Trophoblast cell (in vitro differentiated cells and primary cell): ENCODE measurements at regions not wholly inside any gene's neighbourhood (a gene's known extent, or its start where the extent isn't known, plus 50 kb on each side); places are given as distances from the start of the nearest gene placed in this dataset.

ENCODE experiments used
- DNase-seq, 2 donors: peaks; one replicate each; pipeline ENCODE4 v3.0.0-alpha.2; 2016
- H2AFZ ChIP-seq: 2 replicates; pipeline ENCODE4 v1.6.1; 2013; ENCODE audit warnings: low read length, moderate library complexity, mild to moderate bottlenecking; ENCODE audit not compliant: insufficient read depth, poor library complexity
- H2AK5ac ChIP-seq: 2 replicates; pipeline ENCODE4 v1.6.1; 2013; ENCODE audit warnings: mild to moderate bottlenecking, low read length
- H2BK120ac ChIP-seq: 2 replicates; pipeline ENCODE4 v1.6.1; 2013; ENCODE audit warnings: low read length, mild to moderate bottlenecking, moderate library complexity; ENCODE audit not compliant: insufficient read depth, poor library complexity
- H2BK12ac ChIP-seq: 2 replicates; pipeline ENCODE4 v1.6.1; 2013; ENCODE audit warnings: mild to moderate bottlenecking, low read length, moderate library complexity
- H2BK5ac ChIP-seq: 2 replicates; pipeline ENCODE4 v1.6.1; 2013; ENCODE audit warnings: low read length, low read depth, moderate library complexity, mild to moderate bottlenecking; ENCODE audit not compliant: poor library complexity
- H3K14ac ChIP-seq: 2 replicates; pipeline ENCODE4 v1.6.1; 2013; ENCODE audit warnings: mild to moderate bottlenecking, low read length
- H3K18ac ChIP-seq: 2 replicates; pipeline ENCODE4 v1.6.1; 2013; ENCODE audit warnings: mild to moderate bottlenecking, low read length
- H3K23ac ChIP-seq: 2 replicates; pipeline ENCODE4 v1.6.1; 2013; ENCODE audit warnings: low read length
- H3K27ac ChIP-seq: 2 replicates; pipeline ENCODE4 v1.5.1; 2013; ENCODE audit warnings: low read depth, mild to moderate bottlenecking, inconsistent platforms, low read length, moderate library complexity
- H3K27me3 ChIP-seq: 2 replicates; pipeline ENCODE4 v1.6.1; 2013; ENCODE audit warnings: inconsistent platforms, mild to moderate bottlenecking, low read length, moderate library complexity; ENCODE audit not compliant: insufficient read depth
- H3K36me3 ChIP-seq, 2 experiments: 1 replicate in 1 of 2; 2 replicates in 1 of 2; pipeline ENCODE4 v1.6.1; 2013; ENCODE audit warnings: low read length in 2 of 2, mild to moderate bottlenecking in 2 of 2, moderate library complexity in 1 of 2; ENCODE audit not compliant: insufficient read depth in 2 of 2, control insufficient read depth in 1 of 2
- H3K4ac ChIP-seq: 2 replicates; pipeline ENCODE4 v1.6.1; 2013; ENCODE audit warnings: low read depth, mild to moderate bottlenecking, low read length, moderate library complexity
- H3K4me1 ChIP-seq, 2 experiments: 1 replicate in 1 of 2; 2 replicates in 1 of 2; pipeline ENCODE4 v1.6.1; 2013; ENCODE audit warnings: low read length in 2 of 2, mild to moderate bottlenecking in 2 of 2, moderate library complexity in 1 of 2; ENCODE audit not compliant: insufficient read depth in 2 of 2, control insufficient read depth in 1 of 2
- H3K4me2 ChIP-seq: 2 replicates; pipeline ENCODE4 v1.6.1; 2013; ENCODE audit warnings: inconsistent platforms, mild to moderate bottlenecking, low read length, moderate library complexity
- H3K4me3 ChIP-seq: 2 replicates; pipeline ENCODE4 v1.5.1; 2013; ENCODE audit warnings: mild to moderate bottlenecking, low read depth, low read length, inconsistent platforms
- H3K79me1 ChIP-seq: one replicate; pipeline ENCODE4 v1.6.1; 2013; ENCODE audit warnings: low read length
- H3K79me2 ChIP-seq: 2 replicates; pipeline ENCODE4 v1.6.1; 2013; ENCODE audit warnings: low read length, mild to moderate bottlenecking; ENCODE audit not compliant: control insufficient read depth, insufficient read depth, poor library complexity
- H3K9ac ChIP-seq: 2 replicates; pipeline ENCODE4 v1.6.1; 2013; ENCODE audit warnings: mild to moderate bottlenecking, low read length
- H3K9me3 ChIP-seq: 2 replicates; pipeline ENCODE4 v1.6.1; 2013; ENCODE audit warnings: low read depth, mild to moderate bottlenecking, control low read depth, inconsistent platforms, low read length; ENCODE audit not compliant: insufficient read depth
- H4K12ac ChIP-seq: 2 replicates; pipeline ENCODE4 v1.6.1; 2013; ENCODE audit warnings: low read depth, mild to moderate bottlenecking, low read length, moderate library complexity
- H4K8ac ChIP-seq: 2 replicates; pipeline ENCODE4 v1.6.1; 2013; ENCODE audit warnings: low read depth, mild to moderate bottlenecking, low read length, moderate library complexity
- H4K91ac ChIP-seq: one replicate; pipeline ENCODE4 v1.6.1; 2013; ENCODE audit warnings: low read depth, mild to moderate bottlenecking, low read length, moderate library complexity
- WGBS: extraction: QIAGEN DNeasy Blood & Tissue Kit; methylation state at CpG from one replicate; pipeline ENCODE4 v1.1.7; 2013; ENCODE audit warnings: missing lambda C conversion rate; ENCODE audit not compliant: insufficient read length, insufficient coverage; ENCODE audit errors: extremely low coverage; 5-methylcytosine and 5-hydroxymethylcytosine counted together

GRCh38 chr22:47619631-47620030, 857.2 kb downstream of the TBC1D22A start:
- no peak overlapping the region for H4K12ac ChIP-seq
- no peak overlapping the region for H3K4me3 ChIP-seq
- no peak overlapping the region for H3K18ac ChIP-seq
- no peak overlapping the region for H4K91ac ChIP-seq
- no peak overlapping the region for H2AFZ ChIP-seq
- no peak overlapping the region for H3K14ac ChIP-seq
- no peaks in the 10 kb centered on the region for H3K27me3 ChIP-seq
- no peak overlapping the region for H4K8ac ChIP-seq
- no peak overlapping the region for H3K27ac ChIP-seq
- no peak overlapping the region for H2BK5ac ChIP-seq
- H3K9me3 ChIP-seq = peaks cover 20% of the 10 kb centered on the region
- H2BK120ac ChIP-seq = no peak overlapping the region
- H3K4ac ChIP-seq = no peak overlapping the region
- DNase-seq = no peak
- H3K4me2 ChIP-seq = no peak overlapping the region
- H3K79me2 ChIP-seq = no peaks in the 10 kb centered on the region
- no peak overlapping the region for H3K23ac ChIP-seq
- H2AK5ac ChIP-seq = no peak overlapping the region
- no peaks in the 10 kb centered on the region for H3K36me3 ChIP-seq
- WGBS = no CpG with 5 or more reads among the region's 11 CpGs
- no peak overlapping the region for H2BK12ac ChIP-seq
- H3K4me1 ChIP-seq = no peaks in the 10 kb centered on the region
- H3K79me1 ChIP-seq = no peaks in the 10 kb centered on the region
- H3K9ac ChIP-seq = no peak overlapping the region

DNA sequence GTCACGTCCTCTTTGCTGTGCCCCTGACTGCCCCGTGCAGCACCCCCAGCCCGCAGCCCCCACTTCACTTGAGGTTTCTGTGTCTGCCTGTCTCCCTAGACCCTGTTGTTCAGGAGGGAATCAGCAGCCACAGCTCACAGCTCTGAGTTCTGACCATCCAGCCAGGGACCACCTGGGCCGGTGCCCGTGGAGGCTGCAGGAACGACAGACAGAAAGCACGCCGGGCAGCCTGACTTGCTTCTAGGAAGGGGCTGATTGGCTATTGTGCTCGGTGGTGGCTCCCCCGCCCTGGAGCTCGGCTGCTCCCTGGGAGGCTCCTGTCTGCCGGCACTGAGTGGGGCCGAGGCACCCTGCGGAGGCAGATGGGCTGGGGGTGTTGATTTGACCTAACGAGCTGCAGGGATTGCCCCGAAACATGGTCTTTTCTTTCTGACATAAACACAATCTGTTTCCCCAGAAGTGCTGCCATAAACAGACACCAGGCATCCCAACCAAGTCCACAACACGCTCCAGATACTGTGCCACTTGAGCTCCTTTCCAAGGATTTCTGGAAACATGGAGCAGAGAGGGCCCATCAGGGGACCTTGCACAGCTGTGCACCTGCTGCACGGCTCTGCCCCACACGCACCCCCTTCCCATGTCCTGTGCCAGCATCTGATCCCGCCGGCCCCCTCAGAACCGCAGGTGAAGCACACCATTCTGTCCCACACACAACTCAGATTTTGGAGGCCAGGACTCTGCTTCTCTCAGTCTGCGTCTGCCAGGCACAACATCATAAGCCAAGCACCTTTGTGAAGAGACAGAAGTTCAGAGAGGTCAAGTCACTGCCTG, 855.9 kb downstream of the TBC1D22A start:
- no peak overlapping the region for H3K9ac ChIP-seq
- peaks cover 17% of the 10 kb centered on the region for H3K9me3 ChIP-seq
- H4K91ac ChIP-seq = no peak overlapping the region
- no peaks in the 10 kb centered on the region for H3K79me1 ChIP-seq
- H3K79me2 ChIP-seq = no peaks in the 10 kb centered on the region
- H3K18ac ChIP-seq = no peak overlapping the region
- H2BK12ac ChIP-seq = no peak overlapping the region
- no peak overlapping the region for H3K14ac ChIP-seq
- H2BK120ac ChIP-seq = no peak overlapping the region
- no peaks in the 10 kb centered on the region for H3K27me3 ChIP-seq
- H2AFZ ChIP-seq = no peak overlapping the region
- no peak for DNase-seq
- H4K8ac ChIP-seq = no peak overlapping the region
- no peak overlapping the region for H4K12ac ChIP-seq
- H3K4ac ChIP-seq = no peak overlapping the region
- H3K27ac ChIP-seq = no peak overlapping the region
- no peaks in the 10 kb centered on the region for H3K36me3 ChIP-seq
- no peak overlapping the region for H2AK5ac ChIP-seq
- no peaks in the 10 kb centered on the region for H3K4me1 ChIP-seq
- no peak overlapping the region for H3K4me2 ChIP-seq
- no peak overlapping the region for H3K23ac ChIP-seq
- no CpG with 5 or more reads among the region's 23 CpGs for WGBS
- no peak overlapping the region for H2BK5ac ChIP-seq
- no peak overlapping the region for H3K4me3 ChIP-seq

- no CpG with 5 or more reads among the region's 3 CpGs for WGBS
- Histone ChIP-seq H3K4me2 (no peak overlapping the region), H2AK5ac (no peak overlapping the region), H2BK12ac (no peak overlapping the region), H4K12ac (no peak overlapping the region), H3K27ac (no peak overlapping the region), H3K4me3 (no peak overlapping the region), H2AFZ (no peak overlapping the region), H4K91ac (no peak overlapping the region), H3K18ac (no peak overlapping the region), H3K79me2 (no peaks in the 10 kb centered on the region), H3K4me1 (no peaks in the 10 kb centered on the region), H4K8ac (no peak overlapping the region), H2BK120ac (no peak overlapping the region), H3K36me3 (no peaks in the 10 kb centered on the region), H3K4ac (no peak overlapping the region), H3K27me3 (no peaks in the 10 kb centered on the region), H3K9me3 (peaks cover 16% of the 10 kb centered on the region), H3K79me1 (no peaks in the 10 kb centered on the region), H2BK5ac (no peak overlapping the region), H3K14ac (no peak overlapping the region), H3K23ac (no peak overlapping the region), H3K9ac (no peak overlapping the region)
- no peak for DNase-seq
These were observed 854.7 kb downstream of the TBC1D22A start for GRCh38 chr22:47617186-47617585.

DNA sequence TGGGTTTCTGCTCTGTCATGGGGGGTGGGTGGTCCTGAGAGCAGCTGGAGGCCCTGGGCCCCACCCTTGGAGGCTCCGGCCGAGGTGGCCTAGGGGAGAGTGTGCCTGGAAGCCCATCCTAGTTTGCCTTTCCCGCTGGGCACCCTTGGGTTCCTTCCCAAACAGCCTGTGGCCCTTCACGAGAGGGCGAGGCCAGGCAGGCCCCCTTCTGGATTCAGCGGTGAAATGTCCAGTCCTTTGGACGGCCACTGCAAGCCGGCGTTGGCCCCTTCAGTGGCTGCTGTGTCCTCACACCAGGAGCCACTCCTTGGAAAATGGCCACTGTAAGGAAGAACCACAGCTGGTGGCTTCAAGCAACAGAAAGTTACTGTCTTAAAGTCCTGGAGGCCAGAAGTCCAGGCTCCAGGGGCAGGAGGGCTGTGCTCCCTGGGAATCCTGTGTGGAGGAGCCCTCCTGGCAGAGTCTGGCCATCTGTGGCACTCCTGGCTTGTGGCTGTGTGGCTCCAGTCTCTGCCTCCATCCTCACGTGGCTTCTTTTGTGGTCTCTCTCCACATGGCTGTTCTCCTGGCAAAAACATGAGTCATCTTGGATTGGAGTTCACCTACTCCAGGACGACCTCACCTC, 854.1 kb downstream of the TBC1D22A start:
- Histone ChIP-seq H2BK120ac (no peak overlapping the region), H3K4me2 (no peak overlapping the region)

More for the DNA sequence above, 854.1 kb downstream of the TBC1D22A start:
- no peak overlapping the region for H4K8ac ChIP-seq
- no peak overlapping the region for H2BK5ac ChIP-seq
- no peaks in the 10 kb centered on the region for H3K4me1 ChIP-seq
- no peak overlapping the region for H2AK5ac ChIP-seq
- H3K27ac ChIP-seq = no peak overlapping the region
- no peak overlapping the region for H3K18ac ChIP-seq
- H4K12ac ChIP-seq = no peak overlapping the region
- no peak overlapping the region for H2AFZ ChIP-seq
- no peak overlapping the region for H2BK12ac ChIP-seq
- no peak overlapping the region for H3K4ac ChIP-seq
- H3K14ac ChIP-seq = no peak overlapping the region
- no peak overlapping the region for H3K4me3 ChIP-seq
- H3K9ac ChIP-seq = no peak overlapping the region
- WGBS = no CpG with 5 or more reads among the region's 11 CpGs
- no peaks in the 10 kb centered on the region for H3K27me3 ChIP-seq
- no peak overlapping the region for H3K23ac ChIP-seq
- H3K79me1 ChIP-seq = no peaks in the 10 kb centered on the region
- no peak overlapping the region for H4K91ac ChIP-seq
- no peak for DNase-seq
- H3K36me3 ChIP-seq = no peaks in the 10 kb centered on the region
- H3K79me2 ChIP-seq = no peaks in the 10 kb centered on the region
- H3K9me3 ChIP-seq = peaks cover 17% of the 10 kb centered on the region
